HepG2 (cell line): ENCODE measurements at regions not wholly inside any gene's neighbourhood (a gene's known extent, or its start where the extent isn't known, plus 50 kb on each side); places are given as distances from the start of the nearest gene placed in this dataset.

Source experiments
- CTCF ChIP-seq: sonication (generic); formaldehyde crosslinking; IDR thresholded peaks from 2 replicates; pipeline ENCODE4 v1.5.0; 2020; ENCODE audit warnings: mild to moderate bottlenecking, missing genetic modification reagents, moderate library complexity
- FOXP1 ChIP-seq, 2 experiments: fragments of 450-650 bp in 1 of 2; IDR thresholded peaks; 2 replicates each; pipeline ENCODE4 v1.6.1; 2017 to 2018; ENCODE audit warnings: antibody characterized with exemption in 1 of 2
- NFYB ChIP-seq: sonication (generic); formaldehyde crosslinking; IDR thresholded peaks from 2 replicates; pipeline ENCODE4 v1.4.0; 2020; ENCODE audit warnings: missing genetic modification reagents
- PRDM4 ChIP-seq: sonication (generic); formaldehyde crosslinking; IDR thresholded peaks from 2 replicates; pipeline ENCODE4 v1.9.0; 2021; ENCODE audit warnings: missing genetic modification reagents, borderline replicate concordance
- PREB ChIP-seq: sonication (generic); formaldehyde crosslinking; IDR thresholded peaks from 2 replicates; pipeline ENCODE4 v1.4.0; 2020; ENCODE audit warnings: missing genetic modification reagents
- ZNF136 ChIP-seq: sonication (generic); formaldehyde crosslinking; IDR thresholded peaks from 2 replicates; pipeline ENCODE4 v1.8.1; 2022; ENCODE audit warnings: low read depth, mild to moderate bottlenecking, moderate library complexity, missing genetic modification reagents

- TF ChIP-seq ZNF136 (CRISPR knock-in tag) (no peak), PREB (CRISPR knock-in tag) (no peak), CTCF (CRISPR knock-in tag) (no peak), FOXP1 (IDR thresholded peaks at IDR 0.05) (no peak), FOXP1 (CRISPR knock-in tag; IDR thresholded peaks at IDR 0.05) (no peak), NFYB (CRISPR knock-in tag) (no peak), PRDM4 (CRISPR knock-in tag) (no peak)
These were observed 57.3 kb upstream of the SMARCA2 start for GRCh38 chr9:1957856-1958255.
